ENCODE measurements at regions not wholly inside any gene's neighbourhood (a gene's known extent, or its start where the extent isn't known, plus 50 kb on each side); places are given as distances from the start of the nearest gene placed in this dataset.

DNA sequence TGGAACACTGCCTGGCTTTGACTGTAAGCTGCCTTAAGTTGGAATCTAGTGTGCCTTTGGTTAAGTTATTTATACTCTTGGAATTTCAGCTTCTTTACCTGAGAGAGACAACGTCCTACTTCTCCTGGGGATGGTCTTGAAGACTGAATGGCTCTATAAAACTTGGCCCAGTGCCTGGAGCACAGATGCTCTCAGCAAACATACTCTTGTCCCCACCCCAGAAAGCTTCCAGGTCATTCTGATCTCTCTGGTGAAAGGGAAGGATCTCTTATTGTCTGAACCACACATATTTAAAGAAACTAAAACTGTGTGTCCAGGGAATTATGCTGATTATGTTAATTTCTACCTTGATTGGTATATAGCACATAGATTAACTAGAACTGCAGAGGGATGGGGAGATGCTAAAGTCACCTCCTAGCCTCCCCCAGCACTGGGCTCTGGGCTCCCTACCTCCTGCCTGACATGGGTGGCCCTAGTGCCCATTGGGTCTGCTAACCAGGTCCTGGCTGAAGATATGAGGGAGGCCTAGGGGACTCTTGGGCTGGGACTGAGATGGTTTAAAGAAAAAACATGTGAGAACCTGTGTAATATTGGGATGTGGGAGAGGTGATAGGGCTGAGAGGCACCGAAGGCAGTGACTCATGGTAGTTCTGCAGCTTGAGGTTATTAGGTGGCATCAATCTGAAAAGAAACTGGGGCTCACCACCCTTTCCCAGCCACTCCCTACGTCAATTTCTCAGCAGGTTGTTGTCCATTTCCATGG, 171.0 kb downstream of the RPLP1 start:
- TF ChIP-seq, protein P1, sequence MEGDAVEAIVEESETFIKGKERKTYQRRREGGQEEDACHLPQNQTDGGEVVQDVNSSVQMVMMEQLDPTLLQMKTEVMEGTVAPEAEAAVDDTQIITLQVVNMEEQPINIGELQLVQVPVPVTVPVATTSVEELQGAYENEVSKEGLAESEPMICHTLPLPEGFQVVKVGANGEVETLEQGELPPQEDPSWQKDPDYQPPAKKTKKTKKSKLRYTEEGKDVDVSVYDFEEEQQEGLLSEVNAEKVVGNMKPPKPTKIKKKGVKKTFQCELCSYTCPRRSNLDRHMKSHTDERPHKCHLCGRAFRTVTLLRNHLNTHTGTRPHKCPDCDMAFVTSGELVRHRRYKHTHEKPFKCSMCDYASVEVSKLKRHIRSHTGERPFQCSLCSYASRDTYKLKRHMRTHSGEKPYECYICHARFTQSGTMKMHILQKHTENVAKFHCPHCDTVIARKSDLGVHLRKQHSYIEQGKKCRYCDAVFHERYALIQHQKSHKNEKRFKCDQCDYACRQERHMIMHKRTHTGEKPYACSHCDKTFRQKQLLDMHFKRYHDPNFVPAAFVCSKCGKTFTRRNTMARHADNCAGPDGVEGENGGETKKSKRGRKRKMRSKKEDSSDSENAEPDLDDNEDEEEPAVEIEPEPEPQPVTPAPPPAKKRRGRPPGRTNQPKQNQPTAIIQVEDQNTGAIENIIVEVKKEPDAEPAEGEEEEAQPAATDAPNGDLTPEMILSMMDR (IDR thresholded peaks at IDR 0.05; ENCODE audit: insufficient read depth, low read depth, low read length) = no peak
- no peak for DNase-seq (ENCODE audit: low read depth)
- no peak overlapping the region for H3K4me3 ChIP-seq (ENCODE audit: low read depth, low read length)

DNA sequence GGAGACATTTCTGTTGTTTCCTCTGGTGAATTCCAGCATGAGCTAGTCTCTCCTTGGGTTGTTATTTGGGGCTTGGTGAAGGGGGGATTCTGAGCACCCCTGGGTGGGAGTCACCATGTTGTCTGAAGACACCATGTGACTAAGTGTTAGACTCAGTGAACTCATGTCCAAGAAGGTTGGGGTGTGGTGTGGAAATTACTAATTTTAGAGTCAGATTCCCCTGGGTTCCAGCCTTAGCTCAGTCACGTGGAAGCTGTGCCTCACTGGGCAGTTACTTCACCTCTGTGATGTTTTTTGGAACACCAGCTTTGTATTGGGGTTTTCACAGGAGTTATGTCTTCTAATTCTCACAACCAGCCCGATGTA, 171.5 kb downstream of the RPLP1 start:
- DNase-seq (ENCODE audit: low read depth) = no peak
- TF ChIP-seq, protein P1 (IDR thresholded peaks at IDR 0.05; ENCODE audit: insufficient read depth, low read depth, low read length) = no peak
- no peak overlapping the region for H3K4me3 ChIP-seq (ENCODE audit: low read depth, low read length)

DNA sequence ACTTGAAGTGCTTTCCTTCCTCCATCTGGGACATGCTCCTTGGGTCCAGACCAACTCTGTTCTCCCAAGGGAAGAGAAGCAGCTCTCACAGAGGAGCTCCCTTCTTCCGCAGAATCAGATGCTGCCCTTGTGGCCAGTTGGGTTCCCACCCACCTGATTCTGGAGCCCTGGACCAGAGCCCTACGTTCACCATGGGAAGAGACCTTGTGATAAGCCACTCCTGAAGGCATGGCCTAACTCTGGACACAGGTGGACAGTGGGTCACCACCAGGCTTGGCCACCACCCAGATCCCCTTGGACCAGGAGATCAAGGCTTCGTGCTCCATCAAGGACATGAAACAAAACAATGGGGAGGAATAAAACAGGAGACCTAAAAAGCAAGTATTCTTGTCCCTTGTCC, 172.2 kb downstream of the RPLP1 start:
- TF ChIP-seq, protein P1 (IDR thresholded peaks at IDR 0.05; ENCODE audit: insufficient read depth, low read depth, low read length) = no peak
- DNase-seq (ENCODE audit: low read depth) = no peak
- H3K4me3 ChIP-seq (ENCODE audit: low read depth, low read length) = no peak overlapping the region

DNA sequence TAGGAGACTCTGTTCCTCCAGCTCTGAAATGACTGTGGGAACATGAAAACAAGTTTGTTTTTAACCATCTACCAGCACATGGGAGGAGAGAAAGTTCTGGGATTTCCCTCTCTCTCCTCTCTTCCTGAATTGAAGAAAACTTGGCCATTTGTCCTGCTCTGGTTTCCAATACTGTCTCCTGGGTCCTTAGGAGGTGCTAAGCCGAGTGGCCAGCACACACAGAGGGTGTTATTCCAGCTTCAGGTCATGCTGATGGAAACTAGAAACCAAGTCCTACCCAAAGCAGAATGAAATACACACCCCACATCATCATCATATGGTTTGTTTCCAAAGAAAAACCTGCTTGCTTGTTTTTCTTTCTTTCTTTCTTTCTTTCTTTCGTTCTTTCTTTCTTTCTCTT, 172.7 kb downstream of the RPLP1 start:
- H3K4me3 ChIP-seq (ENCODE audit: low read depth, low read length) = no peak overlapping the region
- TF ChIP-seq, protein P1 (IDR thresholded peaks at IDR 0.05; ENCODE audit: insufficient read depth, low read depth, low read length) = no peak
- no peak for DNase-seq (ENCODE audit: low read depth)

DNA sequence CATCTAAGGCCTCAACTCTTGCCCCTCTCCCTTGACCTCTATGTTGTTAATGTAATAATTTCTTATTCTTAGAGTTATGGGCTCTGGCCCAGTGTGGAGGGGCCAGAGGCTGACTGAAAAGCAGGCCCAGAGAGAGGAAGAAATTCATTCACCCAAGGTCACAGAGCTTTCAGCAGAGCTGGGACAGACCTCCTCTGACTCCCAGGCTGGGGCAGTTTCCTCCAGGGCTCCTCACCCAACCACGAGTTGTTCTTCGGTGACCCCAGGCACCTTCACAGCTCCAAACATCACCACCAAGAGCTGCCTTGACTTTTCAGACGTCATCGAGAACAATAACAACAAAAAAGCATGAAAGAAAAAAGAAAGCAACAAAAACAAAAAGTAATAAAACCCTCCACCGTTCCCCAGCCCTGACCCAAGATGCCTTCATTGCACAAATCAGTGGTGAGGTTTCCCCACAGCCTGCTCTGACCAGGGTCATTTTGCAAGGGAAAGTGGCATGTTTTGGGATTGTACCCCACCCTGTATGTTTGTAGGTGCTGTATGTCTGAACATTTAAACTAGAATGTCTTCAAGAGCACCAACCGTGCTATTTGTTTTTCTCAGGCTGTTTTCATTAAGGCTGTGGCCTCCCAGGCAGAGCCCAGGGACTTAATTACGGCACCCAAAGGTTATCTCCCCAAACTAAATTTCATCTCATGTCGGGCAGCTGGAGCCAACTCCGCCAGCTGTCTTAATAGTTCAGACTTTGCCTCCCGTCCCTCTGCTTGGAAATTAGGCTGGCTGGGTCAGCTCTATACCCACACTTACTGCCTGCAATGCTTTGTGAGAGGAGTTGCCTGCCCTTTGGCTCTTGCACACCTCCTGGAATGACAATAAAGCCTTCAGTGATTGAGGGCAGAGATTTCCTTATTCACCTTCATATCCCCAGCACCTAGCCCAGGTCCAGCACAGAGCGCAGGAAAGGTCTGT, 173.8 kb downstream of the RPLP1 start:
- TF ChIP-seq, protein P1 (IDR thresholded peaks at IDR 0.05; ENCODE audit: insufficient read depth, low read depth, low read length) = no peak
- no peak overlapping the region for H3K4me3 ChIP-seq (ENCODE audit: low read depth, low read length)
- peak; percentile 12 for DNase-seq (ENCODE audit: low read depth)

DNA sequence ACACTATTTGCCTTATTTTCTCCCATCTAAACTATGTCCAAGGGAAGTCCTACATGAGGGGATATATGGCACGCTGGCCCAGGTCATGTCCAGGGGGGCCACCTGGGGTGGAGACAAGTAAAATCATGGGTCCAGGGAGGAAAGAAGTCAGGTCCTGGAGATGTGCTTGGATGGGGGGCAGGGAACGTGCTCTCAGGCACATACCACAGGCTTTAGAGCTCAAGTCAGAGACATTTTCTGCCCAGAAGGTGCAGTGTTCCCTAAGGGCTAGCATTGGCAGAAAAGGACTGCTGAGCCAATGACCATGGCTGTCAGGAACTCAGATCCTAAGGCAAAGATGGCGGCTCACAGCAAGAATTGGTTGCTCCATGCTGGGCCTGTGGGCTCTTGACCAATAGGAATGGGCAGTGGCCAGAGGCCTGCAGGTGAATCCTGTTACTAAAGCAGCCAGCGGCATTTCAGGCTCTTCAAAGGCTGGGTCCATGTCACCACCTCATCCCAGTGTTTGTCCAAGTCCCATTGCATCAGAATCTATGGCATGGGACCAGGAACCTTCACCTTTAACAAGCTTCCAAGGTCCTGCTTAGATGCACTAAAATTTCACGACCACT, 175.0 kb downstream of the RPLP1 start:
- TF ChIP-seq, protein P1 (IDR thresholded peaks at IDR 0.05; ENCODE audit: insufficient read depth, low read depth, low read length) = no peak
- H3K4me3 ChIP-seq (ENCODE audit: low read depth, low read length) = no peak overlapping the region
- no peak for DNase-seq (ENCODE audit: low read depth)

Data from fibroblast of villous mesenchyme (primary cell).